ENCODE measurements at regions not wholly inside any gene's neighbourhood (a gene's known extent, or its start where the extent isn't known, plus 50 kb on each side); places are given as distances from the start of the nearest gene placed in this dataset.

DNA sequence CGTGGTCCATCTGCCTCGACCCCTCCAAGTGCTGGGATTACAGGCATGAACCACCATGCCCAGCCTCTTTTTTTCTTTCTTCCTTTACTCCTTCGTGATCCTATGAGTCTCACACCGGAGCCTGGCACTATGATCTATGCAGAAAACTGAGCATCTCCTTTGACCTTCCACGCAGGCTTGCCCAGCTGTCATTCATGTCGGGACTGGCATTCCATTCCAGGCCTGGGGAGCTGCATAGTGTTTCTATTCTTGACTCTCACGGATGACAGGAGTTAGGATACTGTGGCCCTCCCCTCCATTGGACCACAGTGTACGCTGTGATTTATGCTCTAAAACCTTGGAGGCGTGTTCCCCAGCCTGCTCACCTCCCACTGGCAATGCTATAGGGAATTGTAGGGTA lies 611.8 kb downstream of the BRD1 start:
- DNase-seq, result no peak

DNA sequence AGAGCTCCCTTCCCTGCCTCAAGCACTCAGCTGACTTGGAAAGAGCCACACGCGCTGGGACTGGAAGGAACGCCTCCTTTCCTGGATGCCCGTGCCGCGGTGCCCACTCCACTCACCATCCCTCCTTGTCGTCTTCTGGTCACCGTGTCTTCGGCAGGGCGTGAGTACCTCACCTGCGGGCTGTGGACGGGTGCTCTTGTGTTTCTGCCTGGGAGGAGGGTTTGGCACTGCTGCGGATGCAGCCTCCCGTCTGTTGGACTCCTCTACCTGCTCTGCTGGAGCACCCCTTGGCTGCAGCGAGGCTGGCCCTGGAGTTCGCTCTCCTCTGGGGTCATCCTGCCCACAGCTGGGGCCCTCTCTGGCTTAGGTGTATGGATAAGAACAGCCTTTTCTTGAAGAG lies 612.7 kb downstream of the BRD1 start:
- no peak for DNase-seq

DNA sequence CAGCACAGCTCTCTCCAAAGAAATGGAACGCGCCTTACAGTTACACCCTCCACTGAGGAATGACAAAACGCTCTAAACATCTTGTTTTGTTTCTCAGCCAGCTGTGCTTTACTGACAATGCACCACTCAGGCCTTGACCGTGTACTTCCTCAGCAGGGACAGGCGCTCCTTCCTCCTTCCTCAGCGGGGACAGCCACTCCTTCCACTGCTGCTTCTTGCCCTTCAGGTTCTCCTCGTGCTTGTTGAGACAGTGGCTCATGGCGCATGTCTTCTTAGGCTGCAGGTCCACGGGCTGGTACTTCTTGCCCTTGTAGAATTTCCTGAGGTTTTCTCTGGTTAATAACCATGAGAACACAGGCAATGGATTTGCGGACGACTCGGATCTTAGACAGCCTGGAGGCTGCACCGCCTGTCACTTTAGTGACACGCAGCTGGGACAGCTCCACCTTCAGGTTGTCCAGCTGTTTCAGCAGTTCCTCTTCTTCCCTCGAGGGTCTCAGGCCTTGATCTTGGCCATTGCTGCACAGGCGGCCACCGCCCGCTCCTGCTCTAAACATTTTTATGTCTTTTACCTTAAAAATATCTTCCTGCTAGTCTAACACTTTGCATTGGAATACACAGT lies 613.8 kb downstream of the BRD1 start:
- DNase-seq, result no peak

DNA sequence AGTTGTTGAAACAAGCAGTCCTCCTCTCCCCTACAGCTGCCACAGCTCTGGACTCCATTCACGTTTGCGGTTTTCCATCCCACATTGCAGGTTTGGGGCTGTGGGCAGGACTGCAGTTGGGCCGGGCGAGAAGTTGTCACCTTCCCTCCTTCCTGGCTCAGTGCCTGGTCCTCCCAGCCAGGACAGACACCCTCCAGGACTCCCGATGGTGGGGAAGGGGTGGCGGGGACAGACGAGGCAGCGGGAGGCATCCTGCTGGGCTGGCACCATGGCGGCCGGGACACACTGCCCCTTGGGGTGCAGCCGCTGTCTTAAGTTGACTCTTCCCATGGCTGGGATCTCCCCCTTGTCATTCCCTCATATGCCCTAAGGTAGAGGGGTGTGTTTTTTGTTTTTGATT lies 615.2 kb downstream of the BRD1 start:
- no peak for DNase-seq

- DNase-seq, result no peak
Measured at GRCh38 chr22:49212002-49212401, 615.7 kb downstream of the BRD1 start.

- DNase-seq, result no peak
Measured at GRCh38 chr22:49211176-49211575, 616.5 kb downstream of the BRD1 start.

DNA sequence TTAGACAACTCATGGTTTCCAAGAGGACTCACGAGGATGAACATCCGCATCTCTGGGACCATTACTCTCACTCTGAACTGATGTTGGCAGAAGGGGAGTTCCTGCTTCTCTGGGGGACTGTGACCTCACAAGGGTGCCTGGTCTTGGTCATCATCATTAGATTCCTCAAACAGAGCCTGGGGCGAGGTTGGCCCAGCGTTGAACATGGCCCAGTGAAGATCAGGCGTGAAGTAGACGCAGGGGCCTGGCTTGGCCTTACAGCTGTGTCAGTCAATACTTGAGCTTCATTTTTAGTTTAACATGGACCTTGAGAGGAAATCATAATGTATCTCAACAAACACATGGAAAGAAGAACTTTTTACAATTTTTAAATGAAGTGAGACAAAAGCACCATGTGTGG lies 617.1 kb downstream of the BRD1 start:
- no peak for DNase-seq

GRCh38 chr22:49209452-49210195 lies 618.0 kb downstream of the BRD1 start:
- no peak for DNase-seq

DNA sequence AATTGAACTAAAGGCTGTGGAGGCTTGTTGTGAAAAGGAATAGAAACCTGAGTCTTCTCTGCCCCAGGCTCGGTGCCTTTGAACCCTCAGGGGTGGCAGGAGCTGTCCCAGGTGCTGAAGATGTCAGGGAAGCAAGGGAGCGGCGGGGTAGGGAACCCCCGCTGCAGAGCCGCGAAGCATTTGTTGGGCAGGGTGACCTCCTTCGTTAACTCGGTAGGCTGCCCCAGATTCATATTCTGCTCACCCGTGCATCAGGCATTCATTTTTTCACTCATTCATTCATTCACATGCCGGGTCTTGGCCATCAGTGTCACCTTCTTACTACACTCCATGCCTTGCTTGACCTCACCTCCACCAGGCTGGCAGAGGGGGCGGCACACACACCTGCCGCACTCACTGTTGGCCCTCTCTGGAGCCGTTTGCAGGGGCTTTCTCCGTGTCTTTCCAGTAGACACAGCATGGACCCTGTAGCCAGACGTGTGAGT lies 618.9 kb downstream of the BRD1 start:
- DNase-seq, result no peak

GRCh38 chr22:49208004-49208402 lies 619.7 kb downstream of the BRD1 start:
- no peak for DNase-seq

GRCh38 chr22:49207008-49208003 lies 620.4 kb downstream of the BRD1 start:
- no peak for DNase-seq

GRCh38 chr22:49206281-49206680 lies 621.4 kb downstream of the BRD1 start:
- no peak for DNase-seq

DNA sequence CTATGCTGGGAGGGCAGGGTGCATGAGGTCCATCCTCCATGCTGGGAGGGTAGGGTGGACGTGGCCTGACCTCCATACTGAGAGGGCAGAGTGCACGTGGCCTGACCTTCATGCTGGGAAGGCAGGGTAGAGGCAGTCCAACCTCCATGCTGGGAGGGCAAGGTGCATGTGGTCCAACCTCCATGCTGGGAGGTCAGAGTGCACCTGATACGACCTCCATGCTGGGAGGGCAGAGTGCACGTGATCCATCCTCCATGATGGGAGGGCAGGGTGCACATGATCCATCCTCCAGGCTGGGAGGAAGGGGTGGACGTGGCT lies 622.2 kb downstream of the BRD1 start:
- no peak for DNase-seq

- DNase-seq, result no peak
Measured at GRCh38 chr22:49204599-49205482, 622.8 kb downstream of the BRD1 start.

DNA sequence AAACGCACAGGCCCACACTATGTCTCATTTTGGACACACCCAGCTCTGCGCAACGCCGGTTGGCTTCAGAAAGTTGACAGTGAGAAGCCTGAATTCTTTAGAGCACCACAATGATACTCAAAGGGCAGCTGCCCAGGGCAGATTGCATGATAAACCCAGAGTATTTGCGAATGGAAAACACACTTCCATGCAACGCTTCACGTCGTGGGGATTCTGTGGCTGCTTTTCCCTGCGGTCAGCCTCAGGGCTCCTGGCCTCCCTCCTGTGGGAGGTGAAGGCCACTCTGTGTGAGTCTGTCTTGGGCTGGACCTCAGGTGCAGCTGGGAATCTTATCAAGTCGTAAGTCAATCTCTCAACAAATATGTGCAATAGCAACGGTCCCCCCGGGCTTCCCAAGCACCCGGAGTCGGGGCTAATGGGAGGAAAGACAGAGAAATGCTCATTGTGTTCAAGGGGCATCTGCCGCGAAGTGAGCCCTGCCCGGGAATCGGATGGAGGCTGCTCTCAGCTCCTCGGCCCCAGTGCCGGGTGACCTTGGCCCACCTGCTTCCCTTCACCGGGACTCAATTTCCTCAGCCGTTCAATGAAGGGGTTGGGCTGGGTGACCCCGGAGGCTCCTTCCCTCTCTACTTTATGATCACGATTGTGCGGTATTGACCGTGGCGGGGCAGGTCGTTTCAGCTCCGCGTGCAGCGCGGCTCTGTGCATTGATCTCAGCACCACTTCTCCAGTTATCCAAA lies 623.6 kb downstream of the BRD1 start:
- no peak for DNase-seq

- no peak for DNase-seq
Measured at GRCh38 chr22:49203091-49203858, 624.4 kb downstream of the BRD1 start.

DNA sequence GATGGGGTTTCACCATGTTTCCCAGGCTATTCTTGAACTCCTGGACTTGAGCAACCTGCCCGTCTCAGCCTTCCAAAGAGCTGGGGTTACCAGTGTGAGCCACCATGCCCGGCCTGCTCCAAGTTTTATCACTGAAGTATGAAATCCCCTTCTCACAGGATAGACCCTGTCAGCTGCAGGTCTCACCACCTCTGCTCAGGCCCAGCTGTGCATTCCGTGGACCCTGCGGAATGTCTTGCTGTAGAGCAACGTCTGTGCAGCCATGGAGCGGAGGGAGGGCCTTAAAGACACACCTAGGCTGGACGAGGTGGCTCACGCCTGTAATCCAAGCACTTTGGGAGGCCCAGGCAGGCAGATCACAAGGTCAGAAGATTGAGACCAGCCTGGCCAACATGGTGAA lies 625.4 kb downstream of the BRD1 start:
- DNase-seq, result no peak

- no peak for DNase-seq
Measured at GRCh38 chr22:49201046-49201970, 626.4 kb downstream of the BRD1 start.

- DNase-seq, result no peak
Measured at GRCh38 chr22:49199224-49199623, 628.4 kb downstream of the BRD1 start.

DNA sequence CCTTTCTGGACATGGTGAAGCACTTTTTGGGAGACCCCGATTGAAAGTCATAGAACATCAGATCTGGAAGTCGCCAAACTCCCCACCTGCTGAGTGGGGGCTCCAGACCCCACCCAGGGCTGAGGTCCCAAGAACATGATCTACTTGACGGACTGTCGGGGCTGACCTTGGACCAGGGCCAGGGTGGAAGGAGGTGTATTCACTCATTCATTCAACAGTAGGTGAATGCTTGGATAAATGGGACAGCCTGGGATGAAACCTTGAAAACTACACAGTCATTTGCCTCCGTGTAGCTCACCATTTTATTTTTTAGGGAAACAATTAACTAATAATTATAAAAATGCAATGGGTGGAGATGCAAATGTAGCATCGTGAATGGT lies 629.0 kb downstream of the BRD1 start:
- no peak for DNase-seq
